ENCODE measurements at regions not wholly inside any gene's neighbourhood (a gene's known extent, or its start where the extent isn't known, plus 50 kb on each side); places are given as distances from the start of the nearest gene placed in this dataset.

DNA sequence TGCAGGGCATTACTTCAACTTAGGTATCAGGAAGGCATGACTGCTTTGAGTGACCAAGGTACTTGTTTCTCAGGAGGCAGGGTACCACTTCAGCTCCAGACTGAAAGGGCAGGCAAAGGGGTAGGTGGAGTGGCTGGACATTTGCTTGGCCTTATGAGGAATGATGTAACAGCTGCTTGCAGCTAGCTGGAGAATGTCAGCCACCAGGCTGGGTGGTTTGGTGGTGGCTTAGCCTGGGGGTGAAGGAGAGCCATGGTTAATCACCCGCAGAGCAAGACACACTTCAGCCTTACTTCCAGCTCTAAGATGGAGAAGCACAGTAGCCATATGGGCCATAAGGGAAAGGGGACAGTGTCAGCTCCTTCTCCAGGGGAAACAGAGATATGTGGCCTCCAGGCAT, 146.1 kb downstream of the APIP start:
- TF ChIP-seq POLR2A (IDR thresholded peaks at IDR 0.05): no peak
- TF ChIP-seq, protein P1, sequence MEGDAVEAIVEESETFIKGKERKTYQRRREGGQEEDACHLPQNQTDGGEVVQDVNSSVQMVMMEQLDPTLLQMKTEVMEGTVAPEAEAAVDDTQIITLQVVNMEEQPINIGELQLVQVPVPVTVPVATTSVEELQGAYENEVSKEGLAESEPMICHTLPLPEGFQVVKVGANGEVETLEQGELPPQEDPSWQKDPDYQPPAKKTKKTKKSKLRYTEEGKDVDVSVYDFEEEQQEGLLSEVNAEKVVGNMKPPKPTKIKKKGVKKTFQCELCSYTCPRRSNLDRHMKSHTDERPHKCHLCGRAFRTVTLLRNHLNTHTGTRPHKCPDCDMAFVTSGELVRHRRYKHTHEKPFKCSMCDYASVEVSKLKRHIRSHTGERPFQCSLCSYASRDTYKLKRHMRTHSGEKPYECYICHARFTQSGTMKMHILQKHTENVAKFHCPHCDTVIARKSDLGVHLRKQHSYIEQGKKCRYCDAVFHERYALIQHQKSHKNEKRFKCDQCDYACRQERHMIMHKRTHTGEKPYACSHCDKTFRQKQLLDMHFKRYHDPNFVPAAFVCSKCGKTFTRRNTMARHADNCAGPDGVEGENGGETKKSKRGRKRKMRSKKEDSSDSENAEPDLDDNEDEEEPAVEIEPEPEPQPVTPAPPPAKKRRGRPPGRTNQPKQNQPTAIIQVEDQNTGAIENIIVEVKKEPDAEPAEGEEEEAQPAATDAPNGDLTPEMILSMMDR (IDR thresholded peaks at IDR 0.05): no peak

Measured in adrenal gland (tissue), 5 donors.